HepG2 (cell line): ENCODE measurements at regions not wholly inside any gene's neighbourhood (a gene's known extent, or its start where the extent isn't known, plus 50 kb on each side); places are given as distances from the start of the nearest gene placed in this dataset.

ENCODE experiments used
- ATAC-seq: fragments of 200-7000 bp; cut with Tn5 transposase; 3 replicates; pipeline ENCODE4 v1.9.1; 2020; ENCODE audit warnings: mild to moderate bottlenecking, moderate library complexity
- BruUV-seq: library from RNA; stranded (reverse); fragments of 400-500 nt; replicated peaks from 2 replicates; lab custom pipeline; 2021; lab: Mats Ljungman, UMichigan
- CTCF ChIA-PET: fragments of 300-600 bp; formaldehyde crosslinking; extraction: SDS; loops from one replicate; lab custom pipeline; 2021; ENCODE audit warnings: low total read pairs, inconsistent platforms, low intra/inter-chr PET ratio; lab: Yijun Ruan, JAX
- POLR2A ChIA-PET: fragments of 350-600 bp; sonication (Branson Sonifier 250); formaldehyde crosslinking; loops from one replicate; lab custom pipeline; 2020; ENCODE audit warnings: antibody characterized with exemption, inconsistent platforms; lab: Yijun Ruan, JAX
- DNase-seq: peaks from one replicate; pipeline ENCODE4 v3.0.0-alpha.2; 2015; ENCODE audit warnings: low spot score
- FAIRE-seq: peaks from 3 replicates; lab custom pipeline; 2011; peaks lifted over from hg19 to GRCh38; lab: Jason Lieb, UNC
- H2AFZ ChIP-seq: one replicate; pipeline ENCODE4 v1.6.1; 2011; ENCODE audit warnings: low read length, inconsistent platforms
- H3K27ac ChIP-seq: fragments of 300-600 bp; 3 replicates; pipeline ENCODE4 v1.8.0; 2011; ENCODE audit warnings: mixed run types, mild to moderate bottlenecking, mixed read lengths, low read length, inconsistent platforms; ENCODE audit not compliant: insufficient read depth; ENCODE audit errors: extremely low read length
- H3K27me3 ChIP-seq, 2 experiments: fragments of 200-600 bp in 1 of 2; 2 replicates in 1 of 2; 3 replicates in 1 of 2; pipeline versions ENCODE4 v1.6.0 to v1.8.0; 2011; ENCODE audit warnings: low read length in 2 of 2, mild to moderate bottlenecking in 2 of 2, moderate library complexity in 2 of 2, inconsistent platforms in 1 of 2; ENCODE audit not compliant: insufficient read depth in 2 of 2, control insufficient read depth in 1 of 2
- H3K36me3 ChIP-seq, 2 experiments: fragments of 200-600 bp in 1 of 2; replicated peaks in 1 of 2; 2 replicates in 1 of 2; 3 replicates in 1 of 2; pipeline versions ENCODE4 v1.5.1 to v1.8.0; 2011; ENCODE audit warnings: low read length in 2 of 2, inconsistent platforms in 1 of 2; ENCODE audit not compliant: insufficient read depth in 2 of 2, control insufficient read depth in 1 of 2
- H3K4me1 ChIP-seq: 2 replicates; pipeline ENCODE4 v1.5.1; 2012; ENCODE audit warnings: low read length, inconsistent platforms; ENCODE audit not compliant: insufficient read depth
- H3K4me2 ChIP-seq: 2 replicates; pipeline ENCODE4 v1.6.0; 2011; ENCODE audit warnings: low read depth, low read length, inconsistent platforms
- H3K4me3 ChIP-seq, 3 experiments: fragments of 200-600 bp in 1 of 3; sonication (generic), shearing (Covaris generic) in 1 of 3; replicated peaks in 1 of 3; 2 replicates each; pipeline ENCODE4 v1.5.1; 2011 to 2016; ENCODE audit warnings: low read length in 3 of 3, inconsistent platforms in 2 of 3, low read depth in 2 of 3, mild to moderate bottlenecking in 2 of 3, control low read depth in 1 of 3, mixed read lengths in 1 of 3; ENCODE audit not compliant: insufficient read depth in 1 of 3
- H3K79me2 ChIP-seq: one replicate; pipeline ENCODE4 v1.6.1; 2011; ENCODE audit warnings: low read length, inconsistent platforms; ENCODE audit not compliant: insufficient read depth
- H3K9ac ChIP-seq: 2 replicates; pipeline ENCODE4 v1.6.0; 2011; ENCODE audit warnings: mild to moderate bottlenecking, low read depth, low read length, inconsistent platforms; ENCODE audit not compliant: insufficient read depth
- H3K9me3 ChIP-seq: 2 replicates; pipeline ENCODE4 v1.5.1; 2012; ENCODE audit warnings: mild to moderate bottlenecking, low read length
- H4K20me1 ChIP-seq: 2 replicates; pipeline ENCODE4 v1.6.0; 2011; ENCODE audit warnings: inconsistent platforms, mild to moderate bottlenecking, low read length, moderate library complexity; ENCODE audit not compliant: insufficient read depth
- BRCA1 ChIP-seq: sonication (generic); formaldehyde crosslinking; IDR thresholded peaks from 2 replicates; pipeline ENCODE4 v1.4.0; 2020; ENCODE audit warnings: missing genetic modification reagents
- PATZ1 ChIP-seq: sonication (generic); formaldehyde crosslinking; IDR thresholded peaks from 2 replicates; pipeline ENCODE4 v1.4.0; 2020; ENCODE audit warnings: missing genetic modification reagents
- RARA ChIP-seq: IDR thresholded peaks from 2 replicates; pipeline ENCODE4 v1.6.1; 2016; ENCODE audit warnings: missing genetic modification reagents, missing compliant biosample characterization
- SRSF1 ChIP-seq: fragments of 200-400 bp; formaldehyde crosslinking; optimal IDR thresholded peaks from 2 replicates; pipeline ENCODE3; 2017; ENCODE audit warnings: mild to moderate bottlenecking, low read depth, low read length, moderate library complexity
- ZBTB21 ChIP-seq: sonication (generic); formaldehyde crosslinking; IDR thresholded peaks from 2 replicates; pipeline ENCODE4 v1.4.0; 2020; ENCODE audit warnings: missing genetic modification reagents
- ZNF24 ChIP-seq: fragments of 450-650 bp; IDR thresholded peaks from 2 replicates; pipeline ENCODE4 v1.6.1; 2017; ENCODE audit warnings: antibody characterized with exemption, mild to moderate bottlenecking
- ZNF431 ChIP-seq: sonication (generic); formaldehyde crosslinking; IDR thresholded peaks from 2 replicates; pipeline ENCODE4 v1.9.0; 2022; ENCODE audit warnings: missing genetic modification reagents, low read depth, mild to moderate bottlenecking, borderline replicate concordance
- ZNF510 ChIP-seq: sonication (generic); formaldehyde crosslinking; IDR thresholded peaks from 2 replicates; pipeline ENCODE4 v1.4.0; 2020; ENCODE audit warnings: low read depth, mild to moderate bottlenecking, missing genetic modification reagents
- WGBS: methylation state at CpG from one replicate; pipeline ENCODE4 v1.1.6; 2017; ENCODE audit warnings: low lambda C conversion rate; 5-methylcytosine and 5-hydroxymethylcytosine counted together
- in situ Hi-C: cut with HindIII; loops from 2 replicates; pipeline ENCODE4 v1.10.0; 2017; ENCODE audit warnings: low pct_unique_long_range_greater_than_20kb; ENCODE audit not compliant: extremely low pct_ligation_motif_present
- intact Hi-C: fragments of 100-400 bp; cut with micrococcal nuclease; formaldehyde crosslinking; loops from one replicate; pipeline ENCODE4 v1.10.0; 2022; ENCODE audit not compliant: unreplicated experiment
- TF ChIP-seq, protein P1 (sequence below): sonication (generic); formaldehyde crosslinking; IDR thresholded peaks from 2 replicates; pipeline ENCODE4 v1.4.0; 2020; ENCODE audit warnings: missing genetic modification reagents
- TF ChIP-seq, protein P2 (sequence below): sonication (generic); formaldehyde crosslinking; IDR thresholded peaks from 2 replicates; pipeline ENCODE4 v1.5.0; 2020; ENCODE audit warnings: mild to moderate bottlenecking, missing genetic modification reagents, borderline replicate concordance
- TF ChIP-seq, protein P3 (sequence below): sonication (generic); formaldehyde crosslinking; conservative IDR thresholded peaks from 2 replicates; pipeline ENCODE4 v1.8.0; 2022; ENCODE audit warnings: mild to moderate bottlenecking, moderate library complexity, missing genetic modification reagents

- Histone ChIP-seq H3K4me2 (no peak overlapping the region), H3K36me3 (no peaks in the 10 kb centered on the region), H3K4me1 (no peaks in the 10 kb centered on the region), H3K9ac (no peak overlapping the region), H3K9me3 (no peaks in the 10 kb centered on the region), H2AFZ (no peak overlapping the region), H3K4me3 (no peak overlapping the region), H3K27me3 (peaks cover 0 to 9% of the 10 kb centered on the region in 2 experiments; a peak in 2 of 5 replicates), H3K27ac (no peak overlapping the region), H3K79me2 (no peaks in the 10 kb centered on the region), H4K20me1 (no peaks in the 10 kb centered on the region)
- no TSS peak for BruUV-seq
- FAIRE-seq (no peak), DNase-seq (no peak), ATAC-seq (no peak)
- TF ChIP-seq, protein P1, sequence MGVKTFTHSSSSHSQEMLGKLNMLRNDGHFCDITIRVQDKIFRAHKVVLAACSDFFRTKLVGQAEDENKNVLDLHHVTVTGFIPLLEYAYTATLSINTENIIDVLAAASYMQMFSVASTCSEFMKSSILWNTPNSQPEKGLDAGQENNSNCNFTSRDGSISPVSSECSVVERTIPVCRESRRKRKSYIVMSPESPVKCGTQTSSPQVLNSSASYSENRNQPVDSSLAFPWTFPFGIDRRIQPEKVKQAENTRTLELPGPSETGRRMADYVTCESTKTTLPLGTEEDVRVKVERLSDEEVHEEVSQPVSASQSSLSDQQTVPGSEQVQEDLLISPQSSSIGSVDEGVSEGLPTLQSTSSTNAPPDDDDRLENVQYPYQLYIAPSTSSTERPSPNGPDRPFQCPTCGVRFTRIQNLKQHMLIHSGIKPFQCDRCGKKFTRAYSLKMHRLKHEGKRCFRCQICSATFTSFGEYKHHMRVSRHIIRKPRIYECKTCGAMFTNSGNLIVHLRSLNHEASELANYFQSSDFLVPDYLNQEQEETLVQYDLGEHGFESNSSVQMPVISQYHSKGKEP (CRISPR knock-in tag) = no peak
- TF ChIP-seq SRSF1 = no peak
- no peak for TF ChIP-seq RARA
- no peak for TF ChIP-seq ZNF431
- WGBS = 0% methylated on average over 1 of the region's 1 CpG
- ChIA-PET POLR2A (no interaction called here), CTCF (no interaction called here)
- in situ Hi-C loops = no loop called here
- intact Hi-C loops = no loop called here
Observed at GRCh38 chr1:38628241-38628640, 231.3 kb downstream of the RRAGC start.

- WGBS = 25% methylated on average over 5 of the region's 6 CpGs
- Histone ChIP-seq H3K79me2 (no peaks in the 10 kb centered on the region), H3K4me1 (no peaks in the 10 kb centered on the region), H3K27me3 (peaks cover 0 to 9% of the 10 kb centered on the region in 2 experiments; a peak in 3 of 5 replicates), H3K4me2 (no peak overlapping the region), H3K36me3 (no peaks in the 10 kb centered on the region), H3K27ac (no peak overlapping the region), H3K9me3 (no peaks in the 10 kb centered on the region), H3K4me3 (no peak overlapping the region), H2AFZ (no peak overlapping the region), H3K9ac (no peak overlapping the region), H4K20me1 (no peaks in the 10 kb centered on the region)
- FAIRE-seq (no peak), DNase-seq (no peak), ATAC-seq (no peak)
- CTCF ChIA-PET = no interaction called here
- in situ Hi-C loops (no loop called here), intact Hi-C loops (no loop called here)
- POLR2A ChIA-PET = no interaction called here
- no TSS peak for BruUV-seq
- TF ChIP-seq BRCA1 (no peak), ZNF24 (no peak), ZNF510 (no peak), PATZ1 (CRISPR knock-in tag) (no peak), ZBTB21 (CRISPR knock-in tag) (no peak)
- TF ChIP-seq, protein P2, sequence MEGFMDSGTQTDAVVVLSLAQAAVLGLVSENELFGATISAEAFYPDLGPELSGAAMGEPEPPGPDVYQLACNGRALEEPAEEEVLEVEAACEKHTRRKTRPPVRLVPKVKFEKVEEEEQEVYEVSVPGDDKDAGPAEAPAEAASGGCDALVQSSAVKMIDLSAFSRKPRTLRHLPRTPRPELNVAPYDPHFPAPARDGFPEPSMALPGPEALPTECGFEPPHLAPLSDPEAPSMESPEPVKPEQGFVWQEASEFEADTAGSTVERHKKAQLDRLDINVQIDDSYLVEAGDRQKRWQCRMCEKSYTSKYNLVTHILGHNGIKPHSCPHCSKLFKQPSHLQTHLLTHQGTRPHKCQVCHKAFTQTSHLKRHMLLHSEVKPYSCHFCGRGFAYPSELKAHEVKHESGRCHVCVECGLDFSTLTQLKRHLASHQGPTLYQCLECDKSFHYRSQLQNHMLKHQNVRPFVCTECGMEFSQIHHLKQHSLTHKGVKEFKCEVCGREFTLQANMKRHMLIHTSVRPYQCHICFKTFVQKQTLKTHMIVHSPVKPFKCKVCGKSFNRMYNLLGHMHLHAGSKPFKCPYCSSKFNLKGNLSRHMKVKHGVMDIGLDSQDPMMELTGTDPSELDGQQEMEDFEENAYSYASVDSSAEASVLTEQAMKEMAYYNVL = no peak
- TF ChIP-seq, protein P3, sequence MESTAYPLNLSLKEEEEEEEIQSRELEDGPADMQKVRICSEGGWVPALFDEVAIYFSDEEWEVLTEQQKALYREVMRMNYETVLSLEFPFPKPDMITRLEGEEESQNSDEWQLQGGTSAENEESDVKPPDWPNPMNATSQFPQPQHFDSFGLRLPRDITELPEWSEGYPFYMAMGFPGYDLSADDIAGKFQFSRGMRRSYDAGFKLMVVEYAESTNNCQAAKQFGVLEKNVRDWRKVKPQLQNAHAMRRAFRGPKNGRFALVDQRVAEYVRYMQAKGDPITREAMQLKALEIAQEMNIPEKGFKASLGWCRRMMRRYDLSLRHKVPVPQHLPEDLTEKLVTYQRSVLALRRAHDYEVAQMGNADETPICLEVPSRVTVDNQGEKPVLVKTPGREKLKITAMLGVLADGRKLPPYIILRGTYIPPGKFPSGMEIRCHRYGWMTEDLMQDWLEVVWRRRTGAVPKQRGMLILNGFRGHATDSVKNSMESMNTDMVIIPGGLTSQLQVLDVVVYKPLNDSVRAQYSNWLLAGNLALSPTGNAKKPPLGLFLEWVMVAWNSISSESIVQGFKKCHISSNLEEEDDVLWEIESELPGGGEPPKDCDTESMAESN (CRISPR knock-in tag) = no peak
Observed at GRCh38 chr1:38625939-38626338, 233.6 kb downstream of the RRAGC start.
